ENCODE measurements at regions not wholly inside any gene's neighbourhood (a gene's known extent, or its start where the extent isn't known, plus 50 kb on each side); places are given as distances from the start of the nearest gene placed in this dataset.
A peak's percentile ranks its signal among the peaks of the same experiment; 100 is the strongest.

DNA sequence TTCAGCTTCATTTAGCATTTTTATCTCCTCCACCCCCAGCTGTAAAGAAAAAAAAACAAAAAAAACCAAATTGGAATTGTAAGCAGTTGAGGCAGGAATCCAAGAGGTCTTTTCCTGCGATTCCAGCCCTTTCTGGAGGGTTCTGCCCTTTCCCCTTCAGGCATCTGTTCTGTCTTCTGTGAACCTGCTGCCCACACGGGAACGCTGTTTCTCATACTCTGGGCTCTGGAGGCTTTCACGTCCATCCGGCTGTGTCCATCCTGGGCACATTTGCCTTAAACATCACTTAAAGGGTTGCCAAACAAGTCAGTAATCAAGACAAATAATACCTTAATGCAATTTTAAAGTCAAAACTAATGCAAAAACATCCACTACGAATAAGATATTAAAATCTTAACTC lies 302.8 kb upstream of the PITRM1 start:
- no peak overlapping the region; the same call in 2 of the 3 replicates for H2BK15ac ChIP-seq (ENCODE audit: low read depth, low read length)
- peaks cover 9% of the 10 kb centered on the region for H3K4me1 ChIP-seq (ENCODE audit: control insufficient read depth, insufficient read depth, low read length)
- no peak overlapping the region for H2AFZ ChIP-seq (replicated peaks; ENCODE audit: low read length, poor library complexity)
- H2BK120ac ChIP-seq (ENCODE audit: low read depth, low read length): 0 out of 2 replicates have a peak overlapping the region, but pooled peaks have one; percentile 30
- dilution Hi-C loops (cut with HindIII; ENCODE audit: low sequenced_read_pairs, unreplicated experiment): no loop called here
- H4K8ac ChIP-seq (ENCODE audit: low read depth in 2 of 2, low read length in 2 of 2): no peak overlapping the region
- DNase-seq (no peak), ATAC-seq (ENCODE audit: low read depth) (no peak)
- H4K20me1 ChIP-seq (ENCODE audit: insufficient read depth, low read length): no peaks in the 10 kb centered on the region
- H2BK20ac ChIP-seq (ENCODE audit: low read depth, low read length): peak overlapping the region; percentile 52; the same call in 1 of the 2 replicates
- no peaks in the 10 kb centered on the region; the same call in 1 of the 2 replicates for H3K9me3 ChIP-seq (ENCODE audit: control insufficient read depth, insufficient read depth, low read length)
- H3K27ac ChIP-seq (ENCODE audit: insufficient read depth, low read length): no peak overlapping the region
- peak overlapping the region; percentile 88; the same call in 1 of the 2 replicates for H2AK5ac ChIP-seq (ENCODE audit: low read depth, low read length)
- H3K23ac ChIP-seq (ENCODE audit: low read depth, low read length): no peak overlapping the region
- H3K14ac ChIP-seq (replicated peaks; ENCODE audit: low read depth, low read length): no peak overlapping the region
- H3K4me3 ChIP-seq (ENCODE audit: insufficient read depth, low read depth, low read length): no peak overlapping the region
- WGBS, 2 experiments (ENCODE audit: extremely low coverage in 2 of 2, insufficient read length in 1 of 2): 97% methylated on average over 3 of the region's 6 CpGs; no CpG with 5 or more reads in 1 of the 2 experiments
- peak overlapping the region; percentile 48; the same call in 1 of the 2 replicates for H4K91ac ChIP-seq (ENCODE audit: insufficient read depth, low read depth, low read length)
- ChIA-PET CTCF (no interaction called here), POLR2A (ENCODE audit: unreplicated experiment) (no interaction called here)
- BruUV-seq (replicated peaks): no TSS peak
- H3K9me1 ChIP-seq (ENCODE audit: insufficient read depth, low read length): peaks cover 7% of the 10 kb centered on the region; the same call in 1 of the 2 replicates
- H3K18ac ChIP-seq (ENCODE audit: low read depth, low read length): no peak overlapping the region
- H3K79me1 ChIP-seq (ENCODE audit: low read depth in 1 of 2, low read length in 2 of 2): peaks cover 0 to 1% of the 10 kb centered on the region in 2 experiments; a peak in 2 of 4 replicates
- in situ Hi-C loops (cut with MboI; ENCODE audit: low sequenced_read_pairs): no loop called here
- TF ChIP-seq, protein P1, sequence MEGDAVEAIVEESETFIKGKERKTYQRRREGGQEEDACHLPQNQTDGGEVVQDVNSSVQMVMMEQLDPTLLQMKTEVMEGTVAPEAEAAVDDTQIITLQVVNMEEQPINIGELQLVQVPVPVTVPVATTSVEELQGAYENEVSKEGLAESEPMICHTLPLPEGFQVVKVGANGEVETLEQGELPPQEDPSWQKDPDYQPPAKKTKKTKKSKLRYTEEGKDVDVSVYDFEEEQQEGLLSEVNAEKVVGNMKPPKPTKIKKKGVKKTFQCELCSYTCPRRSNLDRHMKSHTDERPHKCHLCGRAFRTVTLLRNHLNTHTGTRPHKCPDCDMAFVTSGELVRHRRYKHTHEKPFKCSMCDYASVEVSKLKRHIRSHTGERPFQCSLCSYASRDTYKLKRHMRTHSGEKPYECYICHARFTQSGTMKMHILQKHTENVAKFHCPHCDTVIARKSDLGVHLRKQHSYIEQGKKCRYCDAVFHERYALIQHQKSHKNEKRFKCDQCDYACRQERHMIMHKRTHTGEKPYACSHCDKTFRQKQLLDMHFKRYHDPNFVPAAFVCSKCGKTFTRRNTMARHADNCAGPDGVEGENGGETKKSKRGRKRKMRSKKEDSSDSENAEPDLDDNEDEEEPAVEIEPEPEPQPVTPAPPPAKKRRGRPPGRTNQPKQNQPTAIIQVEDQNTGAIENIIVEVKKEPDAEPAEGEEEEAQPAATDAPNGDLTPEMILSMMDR (conservative IDR thresholded peaks at IDR 0.05; ENCODE audit: low read depth, low read length): no peak
- TF ChIP-seq POLR2A (IDR thresholded peaks at IDR 0.05; ENCODE audit: low read depth, low read length) (no peak), FOS (IDR thresholded peaks at IDR 0.05; ENCODE audit: low read depth, low read length) (no peak), RAD21 (IDR thresholded peaks at IDR 0.05; ENCODE audit: low read length) (no peak), CHD1 (IDR thresholded peaks at IDR 0.05; ENCODE audit: low read depth, low read length) (no peak)
- TF ChIP-seq, protein P2, sequence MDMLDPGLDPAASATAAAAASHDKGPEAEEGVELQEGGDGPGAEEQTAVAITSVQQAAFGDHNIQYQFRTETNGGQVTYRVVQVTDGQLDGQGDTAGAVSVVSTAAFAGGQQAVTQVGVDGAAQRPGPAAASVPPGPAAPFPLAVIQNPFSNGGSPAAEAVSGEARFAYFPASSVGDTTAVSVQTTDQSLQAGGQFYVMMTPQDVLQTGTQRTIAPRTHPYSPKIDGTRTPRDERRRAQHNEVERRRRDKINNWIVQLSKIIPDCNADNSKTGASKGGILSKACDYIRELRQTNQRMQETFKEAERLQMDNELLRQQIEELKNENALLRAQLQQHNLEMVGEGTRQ (IDR thresholded peaks at IDR 0.05; ENCODE audit: low read depth, low read length): no peak
- TF ChIP-seq, protein P3, sequence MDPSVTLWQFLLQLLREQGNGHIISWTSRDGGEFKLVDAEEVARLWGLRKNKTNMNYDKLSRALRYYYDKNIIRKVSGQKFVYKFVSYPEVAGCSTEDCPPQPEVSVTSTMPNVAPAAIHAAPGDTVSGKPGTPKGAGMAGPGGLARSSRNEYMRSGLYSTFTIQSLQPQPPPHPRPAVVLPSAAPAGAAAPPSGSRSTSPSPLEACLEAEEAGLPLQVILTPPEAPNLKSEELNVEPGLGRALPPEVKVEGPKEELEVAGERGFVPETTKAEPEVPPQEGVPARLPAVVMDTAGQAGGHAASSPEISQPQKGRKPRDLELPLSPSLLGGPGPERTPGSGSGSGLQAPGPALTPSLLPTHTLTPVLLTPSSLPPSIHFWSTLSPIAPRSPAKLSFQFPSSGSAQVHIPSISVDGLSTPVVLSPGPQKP (IDR thresholded peaks at IDR 0.05; ENCODE audit: borderline replicate concordance, low read depth, low read length): no peak
- H2BK5ac ChIP-seq (ENCODE audit: low read depth, low read length, poor library complexity, severe bottlenecking): no peak overlapping the region
- peak overlapping the region; percentile 25; the same call in 1 of the 2 replicates for H3K4ac ChIP-seq (ENCODE audit: low read depth, low read length)
- no peak overlapping the region for H3K4me2 ChIP-seq (ENCODE audit: low read depth, low read length)
- H3K27me3 ChIP-seq (ENCODE audit: control insufficient read depth, insufficient read depth, low read length): no peaks in the 10 kb centered on the region
- no peak overlapping the region for H4K5ac ChIP-seq (ENCODE audit: low read depth, low read length)
- intact Hi-C loops (cut with micrococcal nuclease): no loop called here
- H3K36me3 ChIP-seq (ENCODE audit: control insufficient read depth, insufficient read depth, low read length): no peaks in the 10 kb centered on the region
- H2AK9ac ChIP-seq (replicated peaks; ENCODE audit: low read depth, low read length, poor library complexity): no peak overlapping the region
- H3K9ac ChIP-seq (ENCODE audit: low read depth, low read length): no peak overlapping the region
- H3K56ac ChIP-seq (ENCODE audit: extremely low read depth, insufficient read depth, low read length): no peak overlapping the region
